OCI-LY7 (cell line): ENCODE measurements at regions not wholly inside any gene's neighbourhood (a gene's known extent, or its start where the extent isn't known, plus 50 kb on each side); places are given as distances from the start of the nearest gene placed in this dataset.
A peak's percentile ranks its signal among the peaks of the same experiment; 100 is the strongest.

Experiments
- BruUV-seq: library from RNA; stranded (reverse); fragments of 400-500 nt; replicated peaks from 2 replicates; lab custom pipeline; 2021; lab: Mats Ljungman, UMichigan
- CTCF ChIA-PET: fragments of 300-600 bp; sonication (Branson Sonifier 250); formaldehyde crosslinking; loops from one replicate; lab custom pipeline; 2022; ENCODE audit warnings: antibody characterized with exemption; ENCODE audit not compliant: unreplicated experiment; lab: Charles Lee
- POLR2A ChIA-PET: fragments of 300-600 bp; sonication (Branson Sonifier 250); formaldehyde crosslinking; loops from one replicate; lab custom pipeline; 2022; ENCODE audit warnings: antibody characterized with exemption; lab: Charles Lee
- DNase-seq: peaks from one replicate; pipeline ENCODE4 v3.0.0-alpha.2; 2015; ENCODE audit warnings: low spot score
- H2AFZ ChIP-seq: fragments of 200-600 bp; sonication (generic), shearing (Covaris generic); 2 replicates; pipeline ENCODE4 v1.6.1; 2014; ENCODE audit warnings: mild to moderate bottlenecking, antibody characterized with exemption, low read length, moderate library complexity
- H3K27ac ChIP-seq: fragments of 200-600 bp; sonication (generic); 2 replicates; pipeline ENCODE4 v1.5.1; 2014; ENCODE audit warnings: mixed run types, low read depth, mild to moderate bottlenecking, moderate library complexity, low read length, inconsistent platforms; ENCODE audit not compliant: poor library complexity, severe bottlenecking
- H3K36me3 ChIP-seq: fragments of 200-600 bp; sonication (generic); 2 replicates; pipeline ENCODE4 v1.6.1; 2014; ENCODE audit warnings: mild to moderate bottlenecking, antibody characterized with exemption, low read length, moderate library complexity, mixed read lengths; ENCODE audit not compliant: insufficient read depth
- H3K4me1 ChIP-seq: fragments of 200-600 bp; sonication (generic); 2 replicates; pipeline ENCODE4 v1.5.1; 2014; ENCODE audit warnings: mild to moderate bottlenecking, low read length; ENCODE audit not compliant: insufficient read depth, poor library complexity, severe bottlenecking
- H3K4me2 ChIP-seq: fragments of 200-600 bp; sonication (generic); 2 replicates; pipeline ENCODE4 v1.6.1; 2014; ENCODE audit warnings: mild to moderate bottlenecking, low read length
- H3K4me3 ChIP-seq: fragments of 200-600 bp; sonication (generic); 2 replicates; pipeline ENCODE4 v1.5.1; 2014; ENCODE audit warnings: mild to moderate bottlenecking, low read depth, low read length; ENCODE audit not compliant: poor library complexity, severe bottlenecking
- H3K79me2 ChIP-seq: fragments of 200-600 bp; sonication (generic); 2 replicates; pipeline ENCODE4 v1.6.1; 2016; ENCODE audit warnings: low read depth, mild to moderate bottlenecking, low read length, moderate library complexity, mixed read lengths; ENCODE audit not compliant: insufficient read depth
- H3K9me2 ChIP-seq: fragments of 200-600 bp; sonication (generic); 2 replicates; pipeline ENCODE4 v1.6.1; 2016; ENCODE audit warnings: mild to moderate bottlenecking, low read length, mixed read lengths; ENCODE audit not compliant: insufficient read depth
- H3K9me3 ChIP-seq: fragments of 200-600 bp; sonication (generic); 2 replicates; pipeline ENCODE4 v1.6.1; 2014; ENCODE audit warnings: mild to moderate bottlenecking, mixed run types, low read length, mixed read lengths
- H4K20me1 ChIP-seq: fragments of 200-600 bp; sonication (generic); 2 replicates; pipeline ENCODE4 v1.6.1; 2014; ENCODE audit warnings: mild to moderate bottlenecking, antibody characterized with exemption, low read length, moderate library complexity, mixed read lengths; ENCODE audit not compliant: insufficient read depth
- EZH2phosphoT487 ChIP-seq: fragments of 200-600 bp; sonication (generic); IDR thresholded peaks from 2 replicates; pipeline ENCODE4 v1.6.1; 2018; ENCODE audit warnings: low read depth, borderline replicate concordance, mild to moderate bottlenecking, mixed run types, antibody characterized with exemption, low read length, moderate library complexity, mixed read lengths
- intact Hi-C: fragments of 100-400 bp; cut with micrococcal nuclease; formaldehyde crosslinking; loops from one replicate; pipeline ENCODE4 v1.10.0; 2022; ENCODE audit not compliant: unreplicated experiment
- TF ChIP-seq, protein P1 (sequence below): fragments of 200-600 bp; sonication (generic); conservative IDR thresholded peaks from 2 replicates; pipeline ENCODE4 v1.5.1; 2014; ENCODE audit warnings: mild to moderate bottlenecking, antibody characterized with exemption, low read length, moderate library complexity, mixed read lengths

DNA sequence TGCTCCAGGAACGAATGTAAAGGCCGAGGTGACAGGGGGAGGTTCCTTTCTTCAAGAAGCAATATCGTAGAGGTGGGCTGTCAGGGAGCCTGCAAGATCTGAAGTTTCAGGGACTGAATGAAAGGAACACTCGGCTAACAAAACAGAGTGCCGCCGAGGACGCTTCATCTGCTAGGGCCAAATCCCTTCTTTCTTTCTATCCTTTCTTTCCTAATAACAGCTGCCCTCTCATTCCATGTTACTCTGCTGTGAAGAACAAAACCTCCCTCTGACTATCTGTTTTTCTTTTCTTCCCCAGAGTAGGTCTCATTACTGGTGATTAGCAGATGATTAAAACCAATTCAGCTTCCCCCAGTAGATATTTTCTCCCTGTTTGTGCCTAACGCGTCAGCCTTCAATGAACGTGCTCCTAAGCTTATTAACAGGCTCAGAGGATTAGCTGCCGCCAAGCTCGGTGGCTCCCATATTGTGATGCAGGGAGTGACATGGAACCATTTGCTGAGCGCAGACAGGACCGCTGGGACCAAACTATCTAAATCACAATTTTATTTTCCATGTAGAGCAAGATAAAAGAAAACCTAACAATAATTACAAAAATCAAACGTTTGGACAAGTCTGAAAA lies 414.6 kb downstream of the TMEM182 start:
- CTCF ChIA-PET: no interaction called here
- Histone ChIP-seq H3K79me2 (no peaks in the 10 kb centered on the region), H3K9me3 (no peaks in the 10 kb centered on the region), H3K4me2 (no peak overlapping the region), H2AFZ (no peak overlapping the region), H3K4me3 (no peak overlapping the region), H3K4me1 (no peaks in the 10 kb centered on the region), H4K20me1 (no peaks in the 10 kb centered on the region), H3K27ac (no peak overlapping the region), H3K36me3 (no peaks in the 10 kb centered on the region), H3K9me2 (no peaks in the 10 kb centered on the region)
- no TSS peak for BruUV-seq
- no peak for DNase-seq
- TF ChIP-seq, protein P1, sequence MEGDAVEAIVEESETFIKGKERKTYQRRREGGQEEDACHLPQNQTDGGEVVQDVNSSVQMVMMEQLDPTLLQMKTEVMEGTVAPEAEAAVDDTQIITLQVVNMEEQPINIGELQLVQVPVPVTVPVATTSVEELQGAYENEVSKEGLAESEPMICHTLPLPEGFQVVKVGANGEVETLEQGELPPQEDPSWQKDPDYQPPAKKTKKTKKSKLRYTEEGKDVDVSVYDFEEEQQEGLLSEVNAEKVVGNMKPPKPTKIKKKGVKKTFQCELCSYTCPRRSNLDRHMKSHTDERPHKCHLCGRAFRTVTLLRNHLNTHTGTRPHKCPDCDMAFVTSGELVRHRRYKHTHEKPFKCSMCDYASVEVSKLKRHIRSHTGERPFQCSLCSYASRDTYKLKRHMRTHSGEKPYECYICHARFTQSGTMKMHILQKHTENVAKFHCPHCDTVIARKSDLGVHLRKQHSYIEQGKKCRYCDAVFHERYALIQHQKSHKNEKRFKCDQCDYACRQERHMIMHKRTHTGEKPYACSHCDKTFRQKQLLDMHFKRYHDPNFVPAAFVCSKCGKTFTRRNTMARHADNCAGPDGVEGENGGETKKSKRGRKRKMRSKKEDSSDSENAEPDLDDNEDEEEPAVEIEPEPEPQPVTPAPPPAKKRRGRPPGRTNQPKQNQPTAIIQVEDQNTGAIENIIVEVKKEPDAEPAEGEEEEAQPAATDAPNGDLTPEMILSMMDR: no peak
- no peak for TF ChIP-seq EZH2phosphoT487
- POLR2A ChIA-PET: no interaction called here
- intact Hi-C loops: no loop called here

DNA sequence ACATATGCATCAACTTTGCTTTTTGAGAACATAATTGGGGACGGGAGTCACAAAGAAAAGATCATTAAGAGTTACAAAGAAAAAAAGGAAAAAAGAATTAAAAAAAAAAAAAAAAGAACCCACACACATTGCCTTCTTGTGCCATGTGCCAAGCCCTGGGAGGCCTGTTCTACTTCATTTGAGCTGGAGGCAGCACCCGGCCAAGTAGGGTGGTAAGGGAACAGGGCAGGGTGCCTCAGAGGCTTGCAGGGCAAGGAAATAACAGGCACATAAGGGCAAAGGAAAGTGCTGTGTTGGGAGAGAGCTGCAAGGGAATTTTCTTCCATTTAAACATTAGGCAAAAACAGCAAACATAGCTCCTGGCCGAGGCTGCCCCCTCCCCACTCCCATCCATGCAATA lies 418.0 kb downstream of the TMEM182 start:
- Histone ChIP-seq H3K36me3 (no peaks in the 10 kb centered on the region), H3K79me2 (no peaks in the 10 kb centered on the region), H4K20me1 (no peaks in the 10 kb centered on the region), H3K4me1 (no peaks in the 10 kb centered on the region), H3K4me2 (no peak overlapping the region), H3K4me3 (no peak overlapping the region), H3K27ac (no peak overlapping the region), H3K9me3 (no peaks in the 10 kb centered on the region), H2AFZ (no peak overlapping the region), H3K9me2 (no peaks in the 10 kb centered on the region)
- no peak for DNase-seq
- TF ChIP-seq, protein P1: no peak
- no TSS peak for BruUV-seq
- CTCF ChIA-PET: no interaction called here
- POLR2A ChIA-PET: interaction anchor here (0.7 to 0.9 kb wide), 3 partner anchors 15 to 155 kb away, joined by 3 to 5 read pairs (median 4); no protein-coding TSS in a partner anchor
- intact Hi-C loops: no loop called here

DNA sequence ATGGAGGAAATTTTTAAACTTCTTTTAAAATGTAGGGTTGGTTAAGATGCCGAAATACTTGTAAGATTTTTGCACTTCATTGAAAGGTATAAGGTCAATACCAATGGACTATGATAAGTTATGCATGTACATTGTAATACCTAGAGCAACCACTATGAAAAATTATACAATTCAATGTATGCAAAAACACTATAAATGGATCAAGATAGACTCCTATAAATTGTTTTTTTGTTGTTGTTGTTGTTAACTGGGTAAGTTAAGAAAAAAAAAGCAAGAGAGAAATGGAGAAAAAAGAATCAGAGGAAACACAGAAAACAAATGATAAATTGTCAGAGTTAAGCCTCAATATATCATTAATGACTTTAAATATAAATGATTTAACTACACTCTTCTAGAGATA lies 421.2 kb downstream of the TMEM182 start:
- ChIA-PET CTCF (no interaction called here), POLR2A (no interaction called here)
- Histone ChIP-seq H3K9me2 (no peaks in the 10 kb centered on the region), H3K27ac (no peak overlapping the region), H2AFZ (no peak overlapping the region), H4K20me1 (no peaks in the 10 kb centered on the region), H3K79me2 (no peaks in the 10 kb centered on the region), H3K4me1 (no peaks in the 10 kb centered on the region), H3K36me3 (no peaks in the 10 kb centered on the region), H3K4me2 (no peak overlapping the region), H3K9me3 (no peaks in the 10 kb centered on the region), H3K4me3 (no peak overlapping the region)
- TF ChIP-seq, protein P1: peak; percentile 35; the same call in 1 of the 2 replicates
- no peak for TF ChIP-seq EZH2phosphoT487
- no TSS peak for BruUV-seq
- intact Hi-C loops: no loop called here
- DNase-seq: no peak
